Stomach (tissue), 8 donors: ENCODE measurements at regions not wholly inside any gene's neighbourhood (a gene's known extent, or its start where the extent isn't known, plus 50 kb on each side); places are given as distances from the start of the nearest gene placed in this dataset.
A peak's percentile ranks its signal among the peaks of the same experiment; 100 is the strongest.

Source experiments
- DNase-seq, 2 donors: peaks; one replicate each; pipeline versions ENCODE4 v3.0.0 to v3.0.0-alpha.2; 2013 to 2019
- H3K27ac ChIP-seq, 5 donors: fragments of 200-600 bp in 4 of 5; sonication (generic) in 4 of 5; one replicate each; pipeline ENCODE4 v1.5.1; 2013 to 2019; ENCODE audit warnings: mild to moderate bottlenecking in 1 of 5, moderate library complexity in 1 of 5
- H3K27me3 ChIP-seq, 3 donors: fragments of 200-600 bp; sonication (generic); one replicate each; pipeline ENCODE4 v1.5.1; 2017 to 2019; ENCODE audit warnings: mixed run types in 1 of 3
- H3K36me3 ChIP-seq, 4 donors: fragments of 200-600 bp; sonication (generic); 1 replicate in 3 of 4; 2 replicates in 1 of 4; pipeline ENCODE4 v1.5.1; 2016 to 2019
- H3K4me1 ChIP-seq, 4 donors: fragments of 200-600 bp; sonication (generic); one replicate each; pipeline ENCODE4 v1.5.1; 2016 to 2019
- H3K4me3 ChIP-seq, 4 donors: fragments of 200-600 bp; sonication (generic) in 3 of 4; one replicate each; pipeline ENCODE4 v1.5.1; 2016 to 2019; ENCODE audit warnings: mild to moderate bottlenecking in 1 of 4
- H3K9me3 ChIP-seq, 4 donors: fragments of 200-600 bp; sonication (generic); one replicate each; pipeline ENCODE4 v1.5.1; 2016 to 2019
- EP300 ChIP-seq: sonication (generic); formaldehyde crosslinking; IDR thresholded peaks from one replicate; pipeline ENCODE4 v1.6.1; 2017; ENCODE audit warnings: antibody characterized with exemption
- POLR2A ChIP-seq, 4 donors: fragments of 450-650 bp; IDR thresholded peaks; one replicate each; pipeline ENCODE4 v1.6.1; 2016; ENCODE audit warnings: antibody characterized with exemption in 4 of 4, control low read depth in 2 of 4, mild to moderate bottlenecking in 1 of 4, moderate library complexity in 1 of 4
- POLR2AphosphoS5 ChIP-seq, 3 donors: sonication (generic); formaldehyde crosslinking; IDR thresholded peaks; one replicate each; pipeline ENCODE4 v1.6.1; 2016; ENCODE audit warnings: antibody characterized with exemption in 3 of 3
- WGBS, 5 donors: extraction: QIAGEN DNeasy Blood & Tissue Kit in 3 of 5; methylation state at CpG; one replicate each; pipeline versions ENCODE4 v1.1.5 to v1.1.7; 2013 to 2018; 5-methylcytosine and 5-hydroxymethylcytosine counted together
- intact Hi-C: fragments of 100-400 bp; cut with DNase I; formaldehyde crosslinking; loops from one replicate; pipeline ENCODE4 v1.15.1; 2023; ENCODE audit warnings: low total_unique reads
- TF ChIP-seq, protein P1 (sequence below), 7 experiments: fragments of 450-650 bp in 4 of 7; fragments of 200-600 bp in 3 of 7; sonication (generic) in 3 of 7; IDR thresholded peaks; one replicate each; pipeline ENCODE4 v1.5.1; 2016 to 2019; ENCODE audit warnings: antibody characterized with exemption in 7 of 7, control low read depth in 2 of 7, mild to moderate bottlenecking in 1 of 7
- donor health status: healthy with polysubstance abuse.
- donor health status: Bipolar disorder and iron deficiency.
- donor health status: healthy.

DNA sequence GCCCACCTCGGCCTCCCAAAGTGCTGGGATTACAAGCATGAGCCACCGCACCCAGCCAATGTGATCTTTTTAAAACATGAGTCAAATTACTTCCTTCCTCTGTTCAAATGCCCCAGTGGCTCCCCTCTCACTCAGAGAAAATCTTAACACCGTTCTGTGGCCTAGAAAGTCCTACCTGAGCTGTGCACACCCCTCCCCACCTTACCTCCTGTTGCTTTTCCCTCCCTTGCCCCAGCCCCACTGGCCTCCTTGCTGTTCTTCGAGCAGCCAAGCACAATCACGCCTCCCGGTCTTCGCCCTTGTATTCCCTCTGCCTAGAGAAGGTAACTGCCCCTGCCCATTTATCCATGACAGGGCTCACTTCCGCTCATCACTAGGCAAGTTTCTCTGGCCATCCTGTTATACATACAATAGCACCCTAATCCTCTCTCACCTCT is 62.6 kb upstream of the RPL11 start:
- DNase-seq, result no peak
- WGBS, 5 donors, result 71 to 82% (median 74%) methylated on average over 7 to 8 of the region's 8 CpGs
- no peaks in the 10 kb centered on the region for H3K27me3 ChIP-seq
- intact Hi-C loops, result no loop called here
- H3K9me3 ChIP-seq, result no peaks in the 10 kb centered on the region
- no peak for TF ChIP-seq POLR2A (IDR thresholded peaks at IDR 0.05)
- no peak for TF ChIP-seq POLR2AphosphoS5 (IDR thresholded peaks at IDR 0.05)
- TF ChIP-seq, protein P1, sequence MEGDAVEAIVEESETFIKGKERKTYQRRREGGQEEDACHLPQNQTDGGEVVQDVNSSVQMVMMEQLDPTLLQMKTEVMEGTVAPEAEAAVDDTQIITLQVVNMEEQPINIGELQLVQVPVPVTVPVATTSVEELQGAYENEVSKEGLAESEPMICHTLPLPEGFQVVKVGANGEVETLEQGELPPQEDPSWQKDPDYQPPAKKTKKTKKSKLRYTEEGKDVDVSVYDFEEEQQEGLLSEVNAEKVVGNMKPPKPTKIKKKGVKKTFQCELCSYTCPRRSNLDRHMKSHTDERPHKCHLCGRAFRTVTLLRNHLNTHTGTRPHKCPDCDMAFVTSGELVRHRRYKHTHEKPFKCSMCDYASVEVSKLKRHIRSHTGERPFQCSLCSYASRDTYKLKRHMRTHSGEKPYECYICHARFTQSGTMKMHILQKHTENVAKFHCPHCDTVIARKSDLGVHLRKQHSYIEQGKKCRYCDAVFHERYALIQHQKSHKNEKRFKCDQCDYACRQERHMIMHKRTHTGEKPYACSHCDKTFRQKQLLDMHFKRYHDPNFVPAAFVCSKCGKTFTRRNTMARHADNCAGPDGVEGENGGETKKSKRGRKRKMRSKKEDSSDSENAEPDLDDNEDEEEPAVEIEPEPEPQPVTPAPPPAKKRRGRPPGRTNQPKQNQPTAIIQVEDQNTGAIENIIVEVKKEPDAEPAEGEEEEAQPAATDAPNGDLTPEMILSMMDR (IDR thresholded peaks at IDR 0.05), result no peak
- TF ChIP-seq EP300, result no peak
- H3K4me3 ChIP-seq, result no peak overlapping the region
- H3K27ac ChIP-seq, result no peak overlapping the region
- H3K4me1 ChIP-seq, result peaks cover 0 to 8% (median 0%) of the 10 kb centered on the region in 4 donors
- H3K36me3 ChIP-seq, result no peaks in the 10 kb centered on the region

DNA sequence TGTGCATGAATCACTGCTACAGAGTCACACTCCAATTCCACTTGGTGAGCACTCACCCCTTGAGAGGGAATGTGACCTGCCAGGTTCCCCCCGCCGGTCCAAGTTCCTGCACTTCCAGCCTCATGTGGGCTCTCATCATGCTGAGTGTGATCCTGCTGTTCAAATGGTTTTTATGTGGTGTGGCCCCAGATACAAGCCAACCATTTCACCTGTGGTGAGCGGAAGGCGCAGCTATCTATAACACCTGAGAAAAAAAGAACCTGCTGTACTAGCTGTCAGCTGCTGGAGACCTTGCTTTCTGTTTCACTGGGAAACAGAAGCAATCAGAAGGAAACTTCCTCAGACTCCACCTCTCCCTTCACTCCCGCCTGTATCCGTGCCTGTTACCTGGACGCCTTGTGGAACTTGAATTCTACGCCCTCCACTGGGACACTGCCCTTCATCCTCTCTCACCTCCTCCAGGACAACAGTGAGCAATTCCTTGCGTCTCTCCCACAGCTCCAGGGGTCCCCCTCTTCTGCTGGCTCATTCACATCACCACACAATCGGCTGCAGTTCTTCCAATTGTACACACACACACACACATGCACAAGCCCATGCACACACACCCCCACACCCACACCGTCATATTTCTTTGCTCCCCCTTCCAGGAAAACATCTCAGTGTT is 64.4 kb upstream of the RPL11 start:
- TF ChIP-seq, protein P1 (IDR thresholded peaks at IDR 0.05), result no peak
- TF ChIP-seq POLR2AphosphoS5 (IDR thresholded peaks at IDR 0.05) (no peak), EP300 (no peak), POLR2A (IDR thresholded peaks at IDR 0.05) (no peak)
- Histone ChIP-seq H3K4me1 (peaks cover 0 to 8% (median 0%) of the 10 kb centered on the region in 4 donors), H3K27me3 (no peaks in the 10 kb centered on the region), H3K36me3 (no peaks in the 10 kb centered on the region), H3K27ac (peak overlapping the region in 2 of 5 donors; percentile 20 to 55), H3K9me3 (no peaks in the 10 kb centered on the region), H3K4me3 (peak overlapping the region in 1 of 4 donors; percentile 5)
- WGBS, 5 donors, result 22 to 60% (median 32%) methylated on average over 10 to 11 of the region's 11 CpGs
- peak; percentile 32 to 80 for DNase-seq
- intact Hi-C loops, result no loop called here

DNA sequence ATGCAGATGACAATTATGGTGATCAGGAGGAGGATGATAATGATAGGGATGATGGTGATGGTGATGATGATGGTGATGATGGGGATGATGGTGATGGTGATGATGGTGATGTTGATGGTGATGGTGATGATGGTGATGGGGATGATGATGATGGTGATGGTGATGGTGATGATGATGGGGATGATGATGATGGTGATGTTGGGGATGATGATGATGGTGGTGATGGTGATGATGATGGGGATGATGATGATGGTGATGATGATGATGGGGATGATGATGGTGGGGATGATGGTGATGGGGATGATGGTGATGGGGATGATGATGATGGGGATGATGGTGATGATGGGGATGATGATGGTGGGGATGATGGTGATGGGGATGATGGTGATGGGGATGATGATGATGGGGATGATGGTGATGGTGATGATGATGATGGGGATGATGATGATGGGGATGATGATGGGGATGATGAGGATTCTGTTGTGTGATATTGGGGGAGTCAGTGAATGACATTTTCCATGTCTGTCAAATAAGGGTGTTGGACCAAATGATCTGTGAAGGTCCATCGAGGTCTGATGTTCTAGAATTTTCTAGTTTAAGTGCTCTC is 65.6 kb upstream of the RPL11 start:
- intact Hi-C loops, result no loop called here

DNA sequence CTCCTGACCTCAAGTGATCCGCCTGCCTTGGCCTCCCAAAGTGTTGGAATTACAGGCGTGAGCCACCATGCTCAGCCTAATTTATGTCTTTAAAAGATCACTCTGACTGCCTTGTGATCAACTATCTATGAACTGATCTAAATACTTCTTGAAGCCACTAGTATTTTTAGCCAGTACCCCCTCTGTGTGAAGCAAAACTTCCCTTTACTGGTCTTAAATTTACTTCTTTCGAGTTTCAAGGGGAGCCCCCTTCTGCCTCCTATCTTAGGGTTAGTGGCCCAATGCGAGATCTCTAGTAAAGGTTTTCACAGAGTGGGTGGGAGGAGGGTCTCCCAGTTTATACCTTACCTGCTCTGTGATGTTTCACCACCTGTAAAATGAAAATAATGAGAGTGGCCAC is 66.1 kb upstream of the RPL11 start:
- Histone ChIP-seq H3K9me3 (no peaks in the 10 kb centered on the region), H3K27me3 (peaks cover 0 to 6% (median 0%) of the 10 kb centered on the region in 3 donors), H3K4me1 (peaks cover 0 to 8% (median under 1%) of the 10 kb centered on the region in 4 donors), H3K36me3 (no peaks in the 10 kb centered on the region), H3K27ac (no peak overlapping the region), H3K4me3 (no peak overlapping the region)
- WGBS, 5 donors, result 83 to 94% (median 89%) methylated on average over 4 of the region's 4 CpGs
- no peak for TF ChIP-seq POLR2A (IDR thresholded peaks at IDR 0.05)
- TF ChIP-seq POLR2AphosphoS5 (IDR thresholded peaks at IDR 0.05), result no peak
- TF ChIP-seq EP300, result no peak
- TF ChIP-seq, protein P1 (IDR thresholded peaks at IDR 0.05), result no peak
- DNase-seq, result no peak
- intact Hi-C loops, result no loop called here

More for the DNA sequence above, 65.6 kb upstream of the RPL11 start:
- peaks cover 0 to 8% (median 0%) of the 10 kb centered on the region in 4 donors for H3K4me1 ChIP-seq
- DNase-seq, result no peak
- no peaks in the 10 kb centered on the region for H3K9me3 ChIP-seq
- H3K27ac ChIP-seq, result no peak overlapping the region
- H3K36me3 ChIP-seq, result no peaks in the 10 kb centered on the region
- TF ChIP-seq, protein P1 (IDR thresholded peaks at IDR 0.05), result no peak
- TF ChIP-seq POLR2AphosphoS5 (IDR thresholded peaks at IDR 0.05) (no peak), POLR2A (IDR thresholded peaks at IDR 0.05) (no peak), EP300 (no peak)
- 76 to 96% (median 89%) methylated on average over 1 of the region's 1 CpG for WGBS, 5 donors
- H3K27me3 ChIP-seq, result peaks cover 0 to under 1% (median 0%) of the 10 kb centered on the region in 3 donors
- H3K4me3 ChIP-seq, result no peak overlapping the region
